SW 1271 (cell line): ENCODE measurements at regions not wholly inside any gene's neighbourhood (a gene's known extent, or its start where the extent isn't known, plus 50 kb on each side); places are given as distances from the start of the nearest gene placed in this dataset.
A peak's percentile ranks its signal among the peaks of the same experiment; 100 is the strongest.

Source experiments
- DNase-seq, 2 experiments: peaks; one replicate each; lab custom pipeline; 2025; lab: John Stamatoyannopoulos, UW

- DNase-seq: no peak
These were observed 67.2 kb upstream of the TSLP start for GRCh38 chr5:111004291-111004690.

- no peak for DNase-seq
These were observed 60.7 kb upstream of the TSLP start for GRCh38 chr5:111010783-111011182.

GRCh38 chr5:111013011-111013410, 58.5 kb upstream of the TSLP start:
- peak in 1 of 2 experiments; percentile 27 for DNase-seq

- no peak for DNase-seq
These were observed 54.7 kb upstream of the TSLP start for GRCh38 chr5:111016801-111017200.

- no peak for DNase-seq
These were observed 53.8 kb upstream of the TSLP start for GRCh38 chr5:111017731-111018130.
